ENCODE measurements at regions not wholly inside any gene's neighbourhood (a gene's known extent, or its start where the extent isn't known, plus 50 kb on each side); places are given as distances from the start of the nearest gene placed in this dataset.

DNA sequence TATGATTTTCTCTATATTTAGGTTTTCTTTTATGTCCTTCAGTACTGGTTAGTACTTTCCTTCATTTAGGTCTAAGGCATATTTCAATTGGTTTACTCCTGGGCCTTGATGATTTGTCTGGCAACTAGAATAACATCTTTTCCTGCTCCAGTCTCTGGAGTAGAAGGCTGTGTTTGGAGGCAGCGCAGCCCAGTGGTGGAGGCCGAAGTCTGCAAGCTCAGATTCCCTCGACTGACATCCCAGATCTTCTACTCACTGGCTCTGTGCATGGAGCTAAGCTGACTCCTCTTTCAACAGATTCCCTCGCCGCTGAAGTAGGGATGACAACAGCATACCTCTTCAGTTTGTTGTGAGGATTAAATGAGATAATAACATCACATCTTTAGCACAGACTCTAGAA, 141.0 kb downstream of the RAP2A start (continued):
- peak; percentile 42; the same call in 1 of the 2 replicates for TF ChIP-seq KDM2A (CRISPR knock-in tag; IDR thresholded peaks at IDR 0.05; ENCODE audit: borderline replicate concordance, low read depth)
- TF ChIP-seq ERF (CRISPR knock-in tag; IDR thresholded peaks at IDR 0.05) = 0 out of 2 replicates have a peak, but pooled peaks have one; percentile 23
- no peak for TF ChIP-seq ZNF142 (CRISPR knock-in tag; IDR thresholded peaks at IDR 0.05)
- no peak for TF ChIP-seq SP4 (CRISPR knock-in tag; IDR thresholded peaks at IDR 0.05)
- TF ChIP-seq THRA (CRISPR knock-in tag; IDR thresholded peaks at IDR 0.05; ENCODE audit: borderline replicate concordance) = no peak
- peak; percentile 46; the same call in 1 of the 2 replicates for TF ChIP-seq ZMYM4 (CRISPR knock-in tag; IDR thresholded peaks at IDR 0.05)
- TF ChIP-seq ZNF331 (CRISPR knock-in tag; IDR thresholded peaks at IDR 0.05) = 0 out of 2 replicates have a peak, but pooled peaks have one; percentile 15
- no peak for TF ChIP-seq U2AF1 (optimal IDR thresholded peaks at IDR 0.05; ENCODE audit: low read depth, low read length)
- TF ChIP-seq ZNF30 (CRISPR knock-in tag; IDR thresholded peaks at IDR 0.05) = no peak
- TF ChIP-seq ZNF780A (CRISPR knock-in tag; IDR thresholded peaks at IDR 0.05) = no peak
- TF ChIP-seq ZNF20 (CRISPR knock-in tag; IDR thresholded peaks at IDR 0.05) = no peak
- no peak for TF ChIP-seq NFIC (IDR thresholded peaks at IDR 0.05; ENCODE audit: low read length)
- TF ChIP-seq ELF3 (CRISPR knock-in tag; IDR thresholded peaks at IDR 0.05) = peak; percentile 57; the same call in 1 of the 2 replicates
- TF ChIP-seq KLF13 (CRISPR knock-in tag; IDR thresholded peaks at IDR 0.05) = no peak
- no peak for TF ChIP-seq ELF1 (CRISPR knock-in tag; IDR thresholded peaks at IDR 0.05)
- TF ChIP-seq TCF12 (IDR thresholded peaks at IDR 0.05) = no peak
- no peak for TF ChIP-seq TCF12 (CRISPR knock-in tag; IDR thresholded peaks at IDR 0.05)
- no peak for TF ChIP-seq ZSCAN21 (CRISPR knock-in tag; IDR thresholded peaks at IDR 0.05; ENCODE audit: borderline replicate concordance)
- TF ChIP-seq KLF16 (CRISPR knock-in tag; IDR thresholded peaks at IDR 0.05) = no peak
- no peak for TF ChIP-seq NCOA2 (CRISPR knock-in tag; IDR thresholded peaks at IDR 0.05)
- TF ChIP-seq RAD21 (CRISPR knock-in tag; IDR thresholded peaks at IDR 0.05) = peak; percentile 80
- no peak for TF ChIP-seq ZNF24 (IDR thresholded peaks at IDR 0.05)
- no peak for TF ChIP-seq REXO4 (CRISPR knock-in tag; IDR thresholded peaks at IDR 0.05; ENCODE audit: borderline replicate concordance)
- TF ChIP-seq MAZ (IDR thresholded peaks at IDR 0.05; ENCODE audit: borderline replicate concordance, low read depth, low read length) = no peak
- TF ChIP-seq MAZ (CRISPR knock-in tag; IDR thresholded peaks at IDR 0.05; ENCODE audit: low read depth) = no peak
